Caco-2 (cell line): ENCODE measurements at regions not wholly inside any gene's neighbourhood (a gene's known extent, or its start where the extent isn't known, plus 50 kb on each side); places are given as distances from the start of the nearest gene placed in this dataset.

Source experiments
- BruUV-seq: library from RNA; stranded (reverse); fragments of 400-500 nt; replicated peaks from 2 replicates; lab custom pipeline; 2021; lab: Mats Ljungman, UMichigan
- CTCF ChIA-PET: fragments of 300-600 bp; sonication (Branson Sonifier 250); formaldehyde crosslinking; loops from one replicate; lab custom pipeline; 2022; ENCODE audit warnings: antibody characterized with exemption; lab: Charles Lee
- POLR2A ChIA-PET: fragments of 300-600 bp; sonication (Branson Sonifier 250); formaldehyde crosslinking; loops from one replicate; lab custom pipeline; 2022; ENCODE audit warnings: antibody characterized with exemption; lab: Charles Lee
- DNase-seq, 2 experiments: peaks; one replicate each; pipeline versions ENCODE4 v3.0.0 to v3.0.0-alpha.2; 2020 to 2022
- H3K27me3 ChIP-seq: replicated peaks from 2 replicates; pipeline ENCODE4 v1.6.0; 2011; ENCODE audit warnings: low read length; ENCODE audit not compliant: control insufficient read depth, insufficient read depth
- H3K36me3 ChIP-seq: 2 replicates; pipeline ENCODE4 v1.5.1; 2011; ENCODE audit warnings: low read length; ENCODE audit not compliant: control insufficient read depth, insufficient read depth
- H3K4me1 ChIP-seq: fragments of 250-450 bp; sonication (Bioruptor Pico); 2 replicates; pipeline ENCODE4 v1.5.1; 2020; ENCODE audit warnings: mild to moderate bottlenecking
- H3K4me3 ChIP-seq: 2 replicates; pipeline ENCODE4 v1.5.1; 2011; ENCODE audit warnings: low read depth, mild to moderate bottlenecking, control low read depth, low read length
- H3K9me3 ChIP-seq: fragments of 250-450 bp; sonication (Bioruptor Pico); 2 replicates; pipeline ENCODE4 v1.5.1; 2020; ENCODE audit warnings: mild to moderate bottlenecking, moderate library complexity
- H3K27ac Mint-ChIP-seq: one replicate; pipeline ENCODE4 v1.8.0; 2022; ENCODE audit warnings: mixed read lengths; ENCODE audit not compliant: unreplicated experiment
- H3K27me3 Mint-ChIP-seq: one replicate; pipeline ENCODE4 v1.8.0; 2022; ENCODE audit warnings: mixed read lengths; ENCODE audit not compliant: insufficient read depth, unreplicated experiment
- H3K36me3 Mint-ChIP-seq: one replicate; pipeline ENCODE4 v1.8.0; 2022; ENCODE audit warnings: mild to moderate bottlenecking, mixed read lengths; ENCODE audit not compliant: insufficient read depth, unreplicated experiment
- H3K4me1 Mint-ChIP-seq: one replicate; pipeline ENCODE4 v1.8.0; 2022; ENCODE audit warnings: low read depth, mixed read lengths; ENCODE audit not compliant: unreplicated experiment
- H3K4me3 Mint-ChIP-seq: one replicate; pipeline ENCODE4 v1.8.0; 2022; ENCODE audit warnings: mild to moderate bottlenecking, moderate library complexity, mixed read lengths; ENCODE audit not compliant: unreplicated experiment
- H3K9me3 Mint-ChIP-seq: one replicate; pipeline ENCODE4 v1.8.0; 2022; ENCODE audit warnings: mixed read lengths; ENCODE audit not compliant: unreplicated experiment
- intact Hi-C: fragments of 100-400 bp; cut with micrococcal nuclease; formaldehyde crosslinking; loops from one replicate; pipeline ENCODE4 v1.10.0; 2022; ENCODE audit not compliant: unreplicated experiment
- TF ChIP-seq, protein P1 (sequence below), 2 experiments: fragments of 200-600 bp in 1 of 2; IDR thresholded peaks; 1 replicate in 1 of 2; 2 replicates in 1 of 2; pipeline versions ENCODE4 v1.5.1 to v1.8.0; 2011 to 2022; ENCODE audit warnings: antibody characterized with exemption in 1 of 2, control low read depth in 1 of 2, inconsistent platforms in 1 of 2, low read depth in 1 of 2, low read length in 1 of 2, mild to moderate bottlenecking in 1 of 2, moderate library complexity in 1 of 2; ENCODE audit not compliant: insufficient read depth in 1 of 2, severe bottlenecking in 1 of 2, unreplicated experiment in 1 of 2

DNA sequence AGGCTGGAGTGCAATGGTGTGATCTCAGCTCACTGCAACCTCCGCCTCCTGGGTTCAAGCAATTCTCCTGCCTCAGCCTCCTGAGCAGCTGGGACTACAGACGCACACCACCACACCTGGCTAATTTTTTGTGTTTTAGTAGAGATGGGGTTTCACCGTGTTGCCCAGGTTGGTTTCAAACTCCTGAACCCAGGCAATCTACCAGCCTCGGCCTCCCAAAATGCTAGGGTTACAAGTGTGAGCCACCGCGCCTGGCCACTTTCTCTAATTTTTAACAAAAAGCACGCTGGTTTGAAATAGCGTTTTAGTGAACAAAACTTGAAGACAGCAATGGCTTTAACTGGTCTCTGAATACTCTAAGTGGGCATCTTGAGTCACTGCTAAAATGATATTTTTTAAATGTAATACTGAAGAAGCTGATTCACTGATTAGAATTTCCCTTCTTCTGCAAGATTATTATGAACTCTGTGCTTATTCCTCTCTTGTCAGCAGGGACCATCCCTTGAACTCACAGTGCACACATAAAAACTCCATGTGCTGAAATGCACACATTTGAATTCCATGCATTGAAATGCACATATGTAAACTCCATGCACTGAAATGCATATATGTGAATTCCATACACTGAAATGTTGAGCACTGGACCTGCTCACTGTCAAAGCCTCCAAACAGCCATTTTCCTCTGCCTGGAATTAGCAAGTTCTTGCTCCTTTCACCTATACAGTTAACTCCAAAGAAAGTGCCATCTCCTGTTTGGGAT lies 1411.5 kb upstream of the ACVR2A start:
- intact Hi-C loops: no loop called here
- POLR2A ChIA-PET: no interaction called here
- no peak overlapping the region for H3K27ac Mint-ChIP-seq
- DNase-seq: no peak
- BruUV-seq: no TSS peak
- no peak overlapping the region for H3K4me3 Mint-ChIP-seq
- no peaks in the 10 kb centered on the region for H3K4me1 Mint-ChIP-seq
- Histone ChIP-seq H3K9me3 (no peaks in the 10 kb centered on the region), H3K4me1 (no peaks in the 10 kb centered on the region), H3K36me3 (no peaks in the 10 kb centered on the region), H3K27me3 (no peaks in the 10 kb centered on the region), H3K4me3 (no peak overlapping the region)
- CTCF ChIA-PET: no interaction called here
- H3K27me3 Mint-ChIP-seq: no peaks in the 10 kb centered on the region
- no peaks in the 10 kb centered on the region for H3K36me3 Mint-ChIP-seq
- no peaks in the 10 kb centered on the region for H3K9me3 Mint-ChIP-seq
- TF ChIP-seq, protein P1, sequence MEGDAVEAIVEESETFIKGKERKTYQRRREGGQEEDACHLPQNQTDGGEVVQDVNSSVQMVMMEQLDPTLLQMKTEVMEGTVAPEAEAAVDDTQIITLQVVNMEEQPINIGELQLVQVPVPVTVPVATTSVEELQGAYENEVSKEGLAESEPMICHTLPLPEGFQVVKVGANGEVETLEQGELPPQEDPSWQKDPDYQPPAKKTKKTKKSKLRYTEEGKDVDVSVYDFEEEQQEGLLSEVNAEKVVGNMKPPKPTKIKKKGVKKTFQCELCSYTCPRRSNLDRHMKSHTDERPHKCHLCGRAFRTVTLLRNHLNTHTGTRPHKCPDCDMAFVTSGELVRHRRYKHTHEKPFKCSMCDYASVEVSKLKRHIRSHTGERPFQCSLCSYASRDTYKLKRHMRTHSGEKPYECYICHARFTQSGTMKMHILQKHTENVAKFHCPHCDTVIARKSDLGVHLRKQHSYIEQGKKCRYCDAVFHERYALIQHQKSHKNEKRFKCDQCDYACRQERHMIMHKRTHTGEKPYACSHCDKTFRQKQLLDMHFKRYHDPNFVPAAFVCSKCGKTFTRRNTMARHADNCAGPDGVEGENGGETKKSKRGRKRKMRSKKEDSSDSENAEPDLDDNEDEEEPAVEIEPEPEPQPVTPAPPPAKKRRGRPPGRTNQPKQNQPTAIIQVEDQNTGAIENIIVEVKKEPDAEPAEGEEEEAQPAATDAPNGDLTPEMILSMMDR (IDR thresholded peaks at IDR 0.05; ENCODE audit: insufficient read depth in 1 of 2, low read depth in 1 of 2, low read length in 1 of 2, severe bottlenecking in 1 of 2, unreplicated experiment in 1 of 2): no peak

GRCh38 chr2:146429366-146429765 lies 1415.5 kb upstream of the ACVR2A start:
- TF ChIP-seq, protein P1 (IDR thresholded peaks at IDR 0.05; ENCODE audit: insufficient read depth in 1 of 2, low read depth in 1 of 2, low read length in 1 of 2, severe bottlenecking in 1 of 2, unreplicated experiment in 1 of 2): no peak
- intact Hi-C loops: no loop called here
- Histone ChIP-seq H3K27me3 (no peaks in the 10 kb centered on the region), H3K36me3 (no peaks in the 10 kb centered on the region), H3K4me3 (no peak overlapping the region), H3K4me1 (peaks cover 5% of the 10 kb centered on the region), H3K9me3 (no peaks in the 10 kb centered on the region)
- Mint-ChIP-seq H3K27ac (no peak overlapping the region), H3K4me3 (no peak overlapping the region), H3K9me3 (no peaks in the 10 kb centered on the region), H3K36me3 (no peaks in the 10 kb centered on the region), H3K27me3 (no peaks in the 10 kb centered on the region), H3K4me1 (peaks cover 10% of the 10 kb centered on the region)
- DNase-seq: no peak
- no TSS peak for BruUV-seq
- CTCF ChIA-PET: no interaction called here
- POLR2A ChIA-PET: no interaction called here

- Histone ChIP-seq H3K9me3 (no peaks in the 10 kb centered on the region), H3K4me3 (no peak overlapping the region), H3K4me1 (no peaks in the 10 kb centered on the region), H3K36me3 (no peaks in the 10 kb centered on the region), H3K27me3 (no peaks in the 10 kb centered on the region)
- intact Hi-C loops: no loop called here
- no peak overlapping the region for H3K27ac Mint-ChIP-seq
- TF ChIP-seq, protein P1 (IDR thresholded peaks at IDR 0.05; ENCODE audit: insufficient read depth in 1 of 2, low read depth in 1 of 2, low read length in 1 of 2, severe bottlenecking in 1 of 2, unreplicated experiment in 1 of 2): no peak
- POLR2A ChIA-PET: no interaction called here
- no peaks in the 10 kb centered on the region for H3K9me3 Mint-ChIP-seq
- no peak for DNase-seq
- no TSS peak for BruUV-seq
- no peaks in the 10 kb centered on the region for H3K36me3 Mint-ChIP-seq
- CTCF ChIA-PET: no interaction called here
- H3K27me3 Mint-ChIP-seq: no peaks in the 10 kb centered on the region
- no peaks in the 10 kb centered on the region for H3K4me1 Mint-ChIP-seq
- H3K4me3 Mint-ChIP-seq: no peak overlapping the region
Observed at GRCh38 chr2:146417942-146418341, 1426.9 kb upstream of the ACVR2A start.
